Smooth muscle cell (in vitro differentiated cells): ENCODE measurements at regions not wholly inside any gene's neighbourhood (a gene's known extent, or its start where the extent isn't known, plus 50 kb on each side); places are given as distances from the start of the nearest gene placed in this dataset.
"Not testable (repeated sequence)": the region's sequence is repeated elsewhere in the genome, so short reads cannot be mapped to it uniquely, and the experiment has no call there.

ENCODE experiments used
- DNase-seq: peaks from one replicate; lab custom pipeline; 2025; ENCODE audit not compliant: unreplicated experiment; lab: John Stamatoyannopoulos, UW
- H2AFZ ChIP-seq: fragments of 200-600 bp; sonication (generic); 2 replicates; pipeline ENCODE4 v1.6.0; 2016; ENCODE audit warnings: antibody characterized with exemption, low read depth, mild to moderate bottlenecking
- H3F3A ChIP-seq: fragments of 200-600 bp; sonication (generic); 2 replicates; pipeline ENCODE4 v1.6.0; 2017; ENCODE audit warnings: antibody characterized with exemption, low read depth
- H3K27ac ChIP-seq: fragments of 200-600 bp; sonication (generic); 2 replicates; pipeline ENCODE4 v1.5.1; 2016; ENCODE audit warnings: low read depth, mild to moderate bottlenecking
- H3K27me3 ChIP-seq: fragments of 200-600 bp; sonication (generic); 2 replicates; pipeline ENCODE4 v1.6.1; 2016; ENCODE audit warnings: low read depth, mild to moderate bottlenecking
- H3K36me3 ChIP-seq: fragments of 200-600 bp; sonication (generic); 2 replicates; pipeline ENCODE4 v1.5.1; 2016; ENCODE audit warnings: low read depth
- H3K4me1 ChIP-seq: fragments of 200-600 bp; sonication (generic); 2 replicates; pipeline ENCODE4 v1.5.1; 2016; ENCODE audit warnings: low read depth
- H3K4me2 ChIP-seq: fragments of 200-600 bp; sonication (generic); 2 replicates; pipeline ENCODE4 v1.6.0; 2016; ENCODE audit warnings: mild to moderate bottlenecking
- H3K4me3 ChIP-seq: fragments of 200-600 bp; sonication (generic); 2 replicates; pipeline ENCODE4 v1.5.1; 2016; ENCODE audit warnings: mild to moderate bottlenecking
- H3K79me2 ChIP-seq: fragments of 200-600 bp; sonication (generic); 2 replicates; pipeline ENCODE4 v1.6.0; 2016; ENCODE audit warnings: low read depth, mild to moderate bottlenecking
- H3K9ac ChIP-seq: fragments of 200-600 bp; sonication (generic); 2 replicates; pipeline ENCODE4 v1.6.0; 2016; ENCODE audit warnings: low read depth
- H3K9me3 ChIP-seq: fragments of 200-600 bp; sonication (generic); replicated peaks from 2 replicates; pipeline ENCODE4 v1.5.1; 2016; ENCODE audit warnings: low read depth
- H4K20me1 ChIP-seq: fragments of 200-600 bp; sonication (generic); 2 replicates; pipeline ENCODE4 v1.6.0; 2016; ENCODE audit warnings: low read depth
- WGBS: methylation state at CpG from one replicate; pipeline ENCODE4 v1.1.7; 2016; ENCODE audit warnings: low lambda C conversion rate; 5-methylcytosine and 5-hydroxymethylcytosine counted together

DNA sequence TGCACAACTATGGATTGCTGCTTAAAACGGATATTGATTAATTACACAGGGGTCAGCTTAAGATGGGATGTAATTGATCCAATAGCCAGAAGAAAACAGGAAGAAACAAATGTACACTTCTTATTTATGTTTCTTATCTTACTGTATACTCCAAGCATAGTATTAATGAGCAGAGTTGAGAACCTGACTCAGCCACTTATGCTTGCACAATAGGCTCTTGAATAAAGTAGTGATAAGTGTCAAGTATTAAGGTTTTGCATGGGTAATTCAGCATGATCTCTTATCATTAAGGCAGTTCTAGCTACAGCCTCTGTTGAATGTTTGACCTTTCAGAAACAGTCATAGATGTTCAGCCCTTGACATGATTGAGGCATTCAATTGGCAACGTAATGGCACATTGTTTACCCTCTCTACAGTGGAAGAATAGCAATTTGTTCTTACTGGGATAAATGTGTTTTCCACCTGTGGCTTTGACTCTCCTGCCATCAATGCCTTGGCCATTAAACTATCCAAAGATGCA is 136.5 kb downstream of the OR4F15 start:
- H3K79me2 ChIP-seq, H3K4me3 ChIP-seq, H3K4me2 ChIP-seq, H3K27me3 ChIP-seq, DNase-seq, H2AFZ ChIP-seq, H3K4me1 ChIP-seq, H4K20me1 ChIP-seq, H3K36me3 ChIP-seq, H3K9me3 ChIP-seq, H3F3A ChIP-seq, H3K9ac ChIP-seq, H3K27ac ChIP-seq: not testable (repeated sequence)
- 71% methylated on average over 1 of the region's 2 CpGs for WGBS

- H3K9me3 ChIP-seq, H3K9ac ChIP-seq, H3K27me3 ChIP-seq, H3K4me3 ChIP-seq, H3K4me1 ChIP-seq, H3K79me2 ChIP-seq, DNase-seq, H3K27ac ChIP-seq, H4K20me1 ChIP-seq, H3K36me3 ChIP-seq, H3F3A ChIP-seq, H3K4me2 ChIP-seq, H2AFZ ChIP-seq: not testable (repeated sequence)
- WGBS = 91% methylated on average over 1 of the region's 1 CpG
Observed at GRCh38 chr15:101949380-101950065, 137.5 kb downstream of the OR4F15 start.

- H3K79me2 ChIP-seq, H3K9me3 ChIP-seq, H3K9ac ChIP-seq, H3K4me2 ChIP-seq, H3K27me3 ChIP-seq, DNase-seq, H2AFZ ChIP-seq, H3K36me3 ChIP-seq, H3K27ac ChIP-seq, H3K4me1 ChIP-seq, H3K4me3 ChIP-seq, H3F3A ChIP-seq, H4K20me1 ChIP-seq: not testable (repeated sequence)
- WGBS = 43% methylated on average over 6 of the region's 7 CpGs
Observed at GRCh38 chr15:101953993-101954392, 142.0 kb downstream of the OR4F15 start.

- not testable (repeated sequence) for H3K9ac ChIP-seq, H3K27ac ChIP-seq, H3K4me2 ChIP-seq, H3K4me3 ChIP-seq, H2AFZ ChIP-seq, DNase-seq, H3K79me2 ChIP-seq, H3F3A ChIP-seq, H3K27me3 ChIP-seq, H3K9me3 ChIP-seq, H3K36me3 ChIP-seq, H4K20me1 ChIP-seq, H3K4me1 ChIP-seq
- no CpG with 5 or more reads among the region's 8 CpGs for WGBS
Observed at GRCh38 chr15:101955840-101956239, 143.8 kb downstream of the OR4F15 start.

DNA sequence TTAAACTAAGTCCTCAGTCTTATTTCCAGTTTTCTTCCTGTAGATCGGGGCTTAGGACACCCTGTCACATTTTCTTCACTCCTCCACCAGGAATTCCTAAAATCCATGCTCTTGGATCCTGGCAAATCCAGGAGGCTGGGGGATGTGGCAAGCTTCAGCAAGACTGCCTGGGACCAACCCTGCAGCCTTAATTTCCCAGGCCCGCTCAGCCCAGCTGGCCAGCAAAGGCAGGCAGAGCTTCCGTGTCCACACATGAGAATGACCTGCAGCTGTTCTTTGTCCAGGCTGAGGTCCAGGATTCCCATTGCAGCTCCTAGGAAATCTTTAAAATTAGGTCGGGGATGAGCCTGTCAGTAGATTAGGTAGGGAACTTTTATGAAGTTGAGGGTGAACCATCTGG is 146.7 kb downstream of the OR4F15 start:
- H3K4me3 ChIP-seq, H3K9ac ChIP-seq, H3K36me3 ChIP-seq, H3K4me1 ChIP-seq, H3K79me2 ChIP-seq, DNase-seq, H4K20me1 ChIP-seq, H2AFZ ChIP-seq, H3K9me3 ChIP-seq, H3K27me3 ChIP-seq, H3F3A ChIP-seq: not testable (repeated sequence)
- 23% methylated on average over 3 of the region's 4 CpGs for WGBS
- Histone ChIP-seq H3K27ac (peak overlapping the region; percentile 75), H3K4me2 (peak overlapping the region; percentile 46)

DNA sequence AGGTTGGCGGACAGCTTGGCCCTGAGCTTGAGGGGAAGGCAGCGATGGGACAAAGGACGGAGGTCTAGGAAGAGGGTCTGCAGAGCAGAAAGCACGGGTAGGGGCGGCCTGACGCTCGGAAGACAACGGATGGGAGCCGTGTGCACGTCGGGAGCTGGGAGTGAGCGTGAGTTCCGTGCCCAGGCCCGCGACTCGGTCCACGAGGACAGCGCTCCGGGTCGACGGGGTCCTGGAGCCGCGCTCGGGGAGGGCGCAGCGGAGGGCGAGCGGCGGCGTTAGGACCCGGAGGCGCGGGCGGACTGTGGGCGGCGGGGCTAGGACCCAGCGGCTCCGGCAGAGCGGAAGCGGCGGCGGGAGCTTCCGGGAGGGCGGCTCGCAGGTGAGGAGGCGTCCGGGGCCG is 149.3 kb downstream of the OR4F15 start:
- not testable (repeated sequence) for H3K79me2 ChIP-seq, H3K9ac ChIP-seq, H3F3A ChIP-seq, H3K4me1 ChIP-seq, H3K27ac ChIP-seq, H3K36me3 ChIP-seq, H3K4me2 ChIP-seq, H4K20me1 ChIP-seq, DNase-seq, H3K27me3 ChIP-seq, H2AFZ ChIP-seq, H3K9me3 ChIP-seq, H3K4me3 ChIP-seq
- no CpG with 5 or more reads among the region's 48 CpGs for WGBS

- H2AFZ ChIP-seq, H3F3A ChIP-seq, H3K4me3 ChIP-seq, H3K27ac ChIP-seq, DNase-seq, H4K20me1 ChIP-seq, H3K9ac ChIP-seq, H3K27me3 ChIP-seq, H3K9me3 ChIP-seq, H3K79me2 ChIP-seq, H3K36me3 ChIP-seq, H3K4me1 ChIP-seq, H3K4me2 ChIP-seq: not testable (repeated sequence)
- no CpG with 5 or more reads among the region's 41 CpGs for WGBS
Observed at GRCh38 chr15:101961765-101962164, 149.8 kb downstream of the OR4F15 start.

DNA sequence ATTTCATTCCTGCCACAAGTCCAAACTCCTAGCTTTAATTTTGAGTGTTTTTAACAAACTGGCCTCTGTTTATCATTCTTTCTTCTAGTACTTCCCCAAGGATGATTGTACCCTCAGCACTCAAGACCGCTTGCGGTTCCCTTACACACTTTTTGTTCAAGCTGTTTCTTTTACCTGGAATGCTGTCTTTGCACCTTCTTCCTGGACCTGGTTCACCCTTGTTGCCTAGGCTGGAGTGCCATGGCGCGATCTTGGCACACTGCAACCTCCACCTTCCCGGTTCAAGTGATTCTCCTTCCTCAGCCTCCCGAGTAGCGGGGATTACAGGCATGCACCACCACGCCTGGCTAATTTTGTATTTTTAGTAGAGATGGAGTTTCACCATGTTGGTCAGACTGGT is 151.7 kb downstream of the OR4F15 start:
- H4K20me1 ChIP-seq, H3K36me3 ChIP-seq, H3K9ac ChIP-seq, H3K79me2 ChIP-seq, H3K27me3 ChIP-seq, H3K9me3 ChIP-seq, H2AFZ ChIP-seq, H3K4me2 ChIP-seq, H3K27ac ChIP-seq, H3F3A ChIP-seq, H3K4me3 ChIP-seq, H3K4me1 ChIP-seq, DNase-seq: not testable (repeated sequence)
- 99% methylated on average over 8 of the region's 8 CpGs for WGBS

GRCh38 chr15:101965353-101965752 is 153.4 kb downstream of the OR4F15 start:
- H3K36me3 ChIP-seq, H3K79me2 ChIP-seq, H2AFZ ChIP-seq, H3K9me3 ChIP-seq, H3K27ac ChIP-seq, H3F3A ChIP-seq, H3K4me2 ChIP-seq, H3K9ac ChIP-seq, H3K4me3 ChIP-seq, H3K27me3 ChIP-seq, H4K20me1 ChIP-seq, DNase-seq, H3K4me1 ChIP-seq: not testable (repeated sequence)
- 96% methylated on average over 2 of the region's 2 CpGs for WGBS
